DND-41 (cell line): ENCODE measurements at regions not wholly inside any gene's neighbourhood (a gene's known extent, or its start where the extent isn't known, plus 50 kb on each side); places are given as distances from the start of the nearest gene placed in this dataset.

Experiments used
- ATAC-seq: fragments of 200-7000 bp; cut with Tn5 transposase; 3 replicates; pipeline ENCODE4 v1.9.1; 2021; ENCODE audit warnings: low read depth; ENCODE audit not compliant: insufficient read depth
- DNase-seq: peaks from one replicate; pipeline ENCODE4 v3.0.0-alpha.2; 2020
- H2AFZ ChIP-seq: 2 replicates; pipeline ENCODE4 v1.6.0; 2012; ENCODE audit warnings: low read depth, low read length
- H3K27ac ChIP-seq: 2 replicates; pipeline ENCODE4 v1.5.1; 2012; ENCODE audit warnings: low read length, inconsistent platforms
- H3K27me3 ChIP-seq: fragments of 200-600 bp; sonication (generic); 2 replicates; pipeline ENCODE4 v1.6.0; 2012; ENCODE audit warnings: low read length, mild to moderate bottlenecking, inconsistent platforms; ENCODE audit not compliant: insufficient read depth, poor library complexity
- H3K36me3 ChIP-seq: 2 replicates; pipeline ENCODE4 v1.5.1; 2012; ENCODE audit warnings: low read length, inconsistent platforms; ENCODE audit not compliant: insufficient read depth
- H3K4me1 ChIP-seq: 2 replicates; pipeline ENCODE4 v1.5.1; 2012; ENCODE audit warnings: mild to moderate bottlenecking, low read length; ENCODE audit not compliant: insufficient read depth
- H3K4me2 ChIP-seq: 2 replicates; pipeline ENCODE4 v1.6.0; 2012; ENCODE audit warnings: mild to moderate bottlenecking, moderate library complexity, low read length, inconsistent platforms; ENCODE audit not compliant: insufficient read depth
- H3K4me3 ChIP-seq, 2 experiments: fragments of 200-600 bp in 1 of 2; shearing (Covaris generic) in 1 of 2; 2 replicates each; pipeline ENCODE4 v1.5.1; 2012 to 2016; ENCODE audit warnings: inconsistent platforms in 2 of 2, low read length in 2 of 2, mild to moderate bottlenecking in 2 of 2, low read depth in 1 of 2, moderate library complexity in 1 of 2
- H3K79me2 ChIP-seq: 2 replicates; pipeline ENCODE4 v1.6.0; 2012; ENCODE audit warnings: low read length, inconsistent platforms; ENCODE audit not compliant: insufficient read depth
- H3K9ac ChIP-seq: 2 replicates; pipeline ENCODE4 v1.6.0; 2012; ENCODE audit warnings: low read depth, mild to moderate bottlenecking, inconsistent platforms, low read length, moderate library complexity
- H3K9me3 ChIP-seq: 2 replicates; pipeline ENCODE4 v1.5.1; 2012; ENCODE audit warnings: low read length, moderate library complexity, mild to moderate bottlenecking, inconsistent platforms; ENCODE audit not compliant: insufficient read depth, severe bottlenecking
- H4K20me1 ChIP-seq: 2 replicates; pipeline ENCODE4 v1.6.0; 2012; ENCODE audit warnings: low read length; ENCODE audit not compliant: insufficient read depth
- CTCF ChIP-seq: IDR thresholded peaks from 2 replicates; pipeline ENCODE4 v1.5.1; 2012; ENCODE audit warnings: borderline replicate concordance, low read length, moderate library complexity, mild to moderate bottlenecking; ENCODE audit not compliant: poor library complexity, severe bottlenecking; ENCODE audit errors: extremely low read depth
- EZH2 ChIP-seq: IDR thresholded peaks from 3 replicates; pipeline ENCODE4 v1.6.1; 2012; ENCODE audit warnings: borderline replicate concordance, low read depth, mild to moderate bottlenecking, moderate library complexity, low read length, inconsistent platforms; ENCODE audit not compliant: severe bottlenecking

GRCh38 chr5:175104677-175105076 lies 339.3 kb downstream of the DRD1 start:
- no peaks in the 10 kb centered on the region for H3K36me3 ChIP-seq
- H3K27me3 ChIP-seq: peaks cover 4% of the 10 kb centered on the region
- peaks cover 4% of the 10 kb centered on the region for H3K9me3 ChIP-seq
- H3K4me1 ChIP-seq: no peaks in the 10 kb centered on the region
- ATAC-seq (no peak), DNase-seq (no peak)
- H3K4me3 ChIP-seq: no peak overlapping the region
- H4K20me1 ChIP-seq: no peaks in the 10 kb centered on the region
- no peak overlapping the region for H2AFZ ChIP-seq
- no peak overlapping the region for H3K27ac ChIP-seq
- H3K79me2 ChIP-seq: no peaks in the 10 kb centered on the region
- no peak for TF ChIP-seq CTCF
- no peak for TF ChIP-seq EZH2
- H3K9ac ChIP-seq: no peak overlapping the region
- no peak overlapping the region for H3K4me2 ChIP-seq

GRCh38 chr5:175103746-175104145 lies 340.2 kb downstream of the DRD1 start:
- Histone ChIP-seq H4K20me1 (no peaks in the 10 kb centered on the region), H3K4me1 (no peaks in the 10 kb centered on the region), H3K9ac (no peak overlapping the region), H3K27ac (no peak overlapping the region), H3K4me2 (no peak overlapping the region), H2AFZ (no peak overlapping the region), H3K36me3 (no peaks in the 10 kb centered on the region), H3K79me2 (no peaks in the 10 kb centered on the region), H3K4me3 (no peak overlapping the region), H3K9me3 (no peaks in the 10 kb centered on the region), H3K27me3 (peaks cover 4% of the 10 kb centered on the region)
- ATAC-seq: no peak
- no peak for DNase-seq
- no peak for TF ChIP-seq EZH2
- TF ChIP-seq CTCF: no peak

- H4K20me1 ChIP-seq: no peaks in the 10 kb centered on the region
- H3K4me3 ChIP-seq: no peak overlapping the region
- ATAC-seq (no peak), DNase-seq (no peak)
- no peaks in the 10 kb centered on the region for H3K36me3 ChIP-seq
- no peak overlapping the region for H2AFZ ChIP-seq
- H3K4me2 ChIP-seq: no peak overlapping the region
- no peaks in the 10 kb centered on the region for H3K9me3 ChIP-seq
- no peaks in the 10 kb centered on the region for H3K4me1 ChIP-seq
- TF ChIP-seq CTCF (no peak), EZH2 (no peak)
- H3K79me2 ChIP-seq: no peaks in the 10 kb centered on the region
- no peak overlapping the region for H3K9ac ChIP-seq
- peaks cover 4% of the 10 kb centered on the region for H3K27me3 ChIP-seq
- H3K27ac ChIP-seq: no peak overlapping the region
Measured at GRCh38 chr5:175102717-175103116, 341.3 kb downstream of the DRD1 start.

- no peak for DNase-seq
- H3K9ac ChIP-seq: no peak overlapping the region
- no peaks in the 10 kb centered on the region for H3K4me1 ChIP-seq
- H4K20me1 ChIP-seq: no peaks in the 10 kb centered on the region
- no peaks in the 10 kb centered on the region for H3K9me3 ChIP-seq
- no peaks in the 10 kb centered on the region for H3K79me2 ChIP-seq
- TF ChIP-seq CTCF (no peak), EZH2 (no peak)
- H3K36me3 ChIP-seq: no peaks in the 10 kb centered on the region
- no peak overlapping the region for H3K4me2 ChIP-seq
- no peak for ATAC-seq
- H3K4me3 ChIP-seq: no peak overlapping the region
- no peak overlapping the region for H3K27ac ChIP-seq
- no peaks in the 10 kb centered on the region for H3K27me3 ChIP-seq
- no peak overlapping the region for H2AFZ ChIP-seq
Measured at GRCh38 chr5:175098301-175098700, 345.7 kb downstream of the DRD1 start.
